ENCODE measurements at regions not wholly inside any gene's neighbourhood (a gene's known extent, or its start where the extent isn't known, plus 50 kb on each side); places are given as distances from the start of the nearest gene placed in this dataset.

DNA sequence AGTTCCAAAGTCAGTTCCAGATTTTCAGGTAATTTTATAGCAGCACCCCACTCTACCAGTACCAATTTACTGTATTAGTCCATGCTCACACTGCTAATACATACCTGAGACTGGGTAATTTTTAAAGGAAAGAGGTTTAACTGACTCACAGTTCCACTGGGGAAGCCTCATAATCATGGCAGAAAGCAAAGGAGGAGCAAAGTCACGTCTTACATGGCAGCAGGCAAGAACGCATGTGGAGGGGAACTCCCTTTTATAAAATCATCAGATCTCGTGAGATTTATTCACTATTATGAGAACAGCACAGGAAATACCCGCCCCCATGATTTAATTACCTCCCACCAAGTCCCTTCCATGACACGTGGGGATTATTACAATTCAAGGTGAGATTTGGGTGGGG lies 142.4 kb downstream of the AHR start:
- H3K27me3 Mint-ChIP-seq (ENCODE audit: insufficient read depth): no peaks in the 10 kb centered on the region
- Histone ChIP-seq H3K9me3 (ENCODE audit: control insufficient read depth, low read length) (peaks cover 6% of the 10 kb centered on the region), H3K27me3 (ENCODE audit: control insufficient read depth, insufficient read depth, low read length, poor library complexity, severe bottlenecking) (no peaks in the 10 kb centered on the region), H3K36me3 (ENCODE audit: control insufficient read depth, insufficient read depth, low read length) (no peaks in the 10 kb centered on the region), H3K4me3 (ENCODE audit: low read length) (no peak overlapping the region), H3K27ac (ENCODE audit: low read depth, low read length) (no peak overlapping the region), H3K9ac (ENCODE audit: extremely low read depth, low read length, poor library complexity, severe bottlenecking) (no peak overlapping the region), H3K4me1 (ENCODE audit: control insufficient read depth, insufficient read depth, low read length) (no peaks in the 10 kb centered on the region)
- H3K4me1 Mint-ChIP-seq: peaks cover 3% of the 10 kb centered on the region
- H3K27ac Mint-ChIP-seq: no peak overlapping the region
- H3K9me3 Mint-ChIP-seq: peaks cover 18% of the 10 kb centered on the region
- no peak for DNase-seq
- TF ChIP-seq, protein P1, sequence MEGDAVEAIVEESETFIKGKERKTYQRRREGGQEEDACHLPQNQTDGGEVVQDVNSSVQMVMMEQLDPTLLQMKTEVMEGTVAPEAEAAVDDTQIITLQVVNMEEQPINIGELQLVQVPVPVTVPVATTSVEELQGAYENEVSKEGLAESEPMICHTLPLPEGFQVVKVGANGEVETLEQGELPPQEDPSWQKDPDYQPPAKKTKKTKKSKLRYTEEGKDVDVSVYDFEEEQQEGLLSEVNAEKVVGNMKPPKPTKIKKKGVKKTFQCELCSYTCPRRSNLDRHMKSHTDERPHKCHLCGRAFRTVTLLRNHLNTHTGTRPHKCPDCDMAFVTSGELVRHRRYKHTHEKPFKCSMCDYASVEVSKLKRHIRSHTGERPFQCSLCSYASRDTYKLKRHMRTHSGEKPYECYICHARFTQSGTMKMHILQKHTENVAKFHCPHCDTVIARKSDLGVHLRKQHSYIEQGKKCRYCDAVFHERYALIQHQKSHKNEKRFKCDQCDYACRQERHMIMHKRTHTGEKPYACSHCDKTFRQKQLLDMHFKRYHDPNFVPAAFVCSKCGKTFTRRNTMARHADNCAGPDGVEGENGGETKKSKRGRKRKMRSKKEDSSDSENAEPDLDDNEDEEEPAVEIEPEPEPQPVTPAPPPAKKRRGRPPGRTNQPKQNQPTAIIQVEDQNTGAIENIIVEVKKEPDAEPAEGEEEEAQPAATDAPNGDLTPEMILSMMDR (conservative IDR thresholded peaks at IDR 0.05): no peak
- no peak overlapping the region for H3K4me3 Mint-ChIP-seq
- WGBS, 2 experiments (ENCODE audit: insufficient coverage in 1 of 2, insufficient read length in 1 of 2): 80% methylated on average over 5 of the region's 5 CpGs; no CpG with 5 or more reads in 1 of the 2 experiments
- H3K36me3 Mint-ChIP-seq (ENCODE audit: low read depth): no peaks in the 10 kb centered on the region

DNA sequence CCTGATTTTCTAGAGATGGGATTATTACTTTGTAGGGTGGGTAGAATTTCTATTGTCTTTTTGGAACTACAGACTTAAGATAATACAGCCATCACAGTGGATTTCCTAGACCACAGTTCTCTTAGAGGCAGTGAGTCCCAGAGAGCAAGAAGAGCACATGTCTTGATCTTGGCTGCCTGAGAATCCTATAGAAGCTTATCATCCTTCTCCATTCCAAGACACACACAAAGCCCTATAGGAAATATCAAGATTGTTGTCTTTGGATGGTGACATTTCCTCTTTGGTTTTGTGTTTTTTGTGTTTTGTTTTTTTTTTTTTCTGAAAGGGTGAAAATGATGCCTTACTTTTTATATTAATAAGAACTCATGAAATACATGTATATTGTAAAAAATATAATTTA lies 143.1 kb downstream of the AHR start:
- H3K9ac ChIP-seq (ENCODE audit: extremely low read depth, low read length, poor library complexity, severe bottlenecking): no peak overlapping the region
- Mint-ChIP-seq H3K4me3 (no peak overlapping the region), H3K27me3 (ENCODE audit: insufficient read depth) (no peaks in the 10 kb centered on the region), H3K9me3 (peaks cover 20% of the 10 kb centered on the region), H3K36me3 (ENCODE audit: low read depth) (no peaks in the 10 kb centered on the region), H3K4me1 (peaks cover 3% of the 10 kb centered on the region), H3K27ac (no peak overlapping the region)
- H3K27ac ChIP-seq (ENCODE audit: low read depth, low read length): no peak overlapping the region
- DNase-seq: no peak
- no peak overlapping the region for H3K4me3 ChIP-seq (ENCODE audit: low read length)
- H3K4me1 ChIP-seq (ENCODE audit: control insufficient read depth, insufficient read depth, low read length): no peaks in the 10 kb centered on the region
- H3K9me3 ChIP-seq (ENCODE audit: control insufficient read depth, low read length): peaks cover 6% of the 10 kb centered on the region
- H3K36me3 ChIP-seq (ENCODE audit: control insufficient read depth, insufficient read depth, low read length): no peaks in the 10 kb centered on the region
- TF ChIP-seq, protein P1 (conservative IDR thresholded peaks at IDR 0.05): no peak
- H3K27me3 ChIP-seq (ENCODE audit: control insufficient read depth, insufficient read depth, low read length, poor library complexity, severe bottlenecking): no peaks in the 10 kb centered on the region

DNA sequence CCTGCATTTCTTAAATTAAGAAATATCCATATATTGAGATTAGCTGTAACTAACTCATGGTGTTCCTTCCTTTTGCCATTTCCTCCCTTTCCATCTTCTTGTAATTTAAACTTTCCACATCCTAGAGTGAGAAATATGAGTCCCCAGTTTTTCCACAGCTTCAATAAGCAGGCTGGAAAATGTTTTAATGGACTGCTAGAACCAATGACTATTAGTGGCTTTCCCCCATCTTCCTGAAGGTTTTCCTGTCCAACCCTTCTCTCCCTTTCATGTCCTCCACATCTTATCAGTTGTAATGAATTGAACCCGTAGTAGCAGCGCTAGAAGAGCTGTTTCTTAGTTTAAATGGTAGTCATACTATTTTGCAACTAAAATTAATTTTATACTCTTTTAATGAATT lies 145.7 kb downstream of the AHR start:
- Mint-ChIP-seq H3K27ac (no peak overlapping the region), H3K4me1 (peaks cover 3% of the 10 kb centered on the region), H3K27me3 (ENCODE audit: insufficient read depth) (no peaks in the 10 kb centered on the region), H3K36me3 (ENCODE audit: low read depth) (no peaks in the 10 kb centered on the region), H3K4me3 (no peak overlapping the region), H3K9me3 (peaks cover 21% of the 10 kb centered on the region)
- Histone ChIP-seq H3K9me3 (ENCODE audit: control insufficient read depth, low read length) (peaks cover 21% of the 10 kb centered on the region), H3K27ac (ENCODE audit: low read depth, low read length) (no peak overlapping the region), H3K9ac (ENCODE audit: extremely low read depth, low read length, poor library complexity, severe bottlenecking) (no peak overlapping the region), H3K36me3 (ENCODE audit: control insufficient read depth, insufficient read depth, low read length) (no peaks in the 10 kb centered on the region), H3K27me3 (ENCODE audit: control insufficient read depth, insufficient read depth, low read length, poor library complexity, severe bottlenecking) (no peaks in the 10 kb centered on the region), H3K4me3 (ENCODE audit: low read length) (no peak overlapping the region), H3K4me1 (ENCODE audit: control insufficient read depth, insufficient read depth, low read length) (no peaks in the 10 kb centered on the region)
- no CpG with 5 or more reads among the region's 2 CpGs for WGBS, 2 experiments (ENCODE audit: insufficient coverage in 1 of 2, insufficient read length in 1 of 2)
- no peak for DNase-seq
- TF ChIP-seq, protein P1 (conservative IDR thresholded peaks at IDR 0.05): no peak

All from endodermal cell (in vitro differentiated cells).